ENCODE measurements at regions not wholly inside any gene's neighbourhood (a gene's known extent, or its start where the extent isn't known, plus 50 kb on each side); places are given as distances from the start of the nearest gene placed in this dataset.

DNA sequence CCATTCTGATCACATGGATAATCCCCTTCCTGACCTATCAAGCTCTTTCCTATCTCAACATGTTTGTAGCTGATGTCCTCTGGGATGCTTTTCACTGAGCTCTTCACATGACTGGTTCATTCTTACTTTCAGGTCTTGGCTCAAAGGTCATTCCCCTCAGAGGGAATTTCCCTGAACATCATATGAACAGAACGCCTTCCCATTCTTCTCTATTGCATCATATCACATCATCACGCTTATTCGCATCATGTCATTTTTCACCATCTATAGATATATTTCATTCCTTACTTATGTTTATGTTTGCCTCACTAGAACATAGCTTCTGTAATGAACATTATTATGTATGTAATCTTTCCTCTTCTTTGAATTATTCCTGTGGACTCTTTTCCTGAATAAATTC, 178.9 kb upstream of the APCDD1 start:
- no peak for DNase-seq (ENCODE audit: low read depth, low spot score)

DNA sequence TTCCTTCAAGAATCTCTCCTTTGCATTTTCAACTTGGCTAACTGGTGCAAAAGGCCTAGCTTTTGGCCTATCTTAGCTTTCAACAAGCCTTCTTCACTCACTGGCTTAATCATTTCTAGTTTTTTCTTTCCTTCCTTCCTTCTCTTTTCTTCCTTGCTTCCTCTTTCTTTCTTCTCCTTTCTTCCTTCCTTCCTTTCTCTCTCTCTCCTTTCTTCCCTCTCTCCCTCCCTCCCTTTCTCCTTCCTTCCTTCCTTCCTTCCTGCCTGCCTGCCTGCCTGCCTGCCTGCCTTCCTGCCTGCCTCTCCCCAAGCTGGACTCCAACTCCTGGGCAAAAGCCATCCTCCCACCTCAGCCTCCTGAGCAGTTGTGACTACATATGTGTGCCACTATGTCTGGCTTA, 176.2 kb upstream of the APCDD1 start:
- no peak for DNase-seq (ENCODE audit: low read depth, low spot score)

DNA sequence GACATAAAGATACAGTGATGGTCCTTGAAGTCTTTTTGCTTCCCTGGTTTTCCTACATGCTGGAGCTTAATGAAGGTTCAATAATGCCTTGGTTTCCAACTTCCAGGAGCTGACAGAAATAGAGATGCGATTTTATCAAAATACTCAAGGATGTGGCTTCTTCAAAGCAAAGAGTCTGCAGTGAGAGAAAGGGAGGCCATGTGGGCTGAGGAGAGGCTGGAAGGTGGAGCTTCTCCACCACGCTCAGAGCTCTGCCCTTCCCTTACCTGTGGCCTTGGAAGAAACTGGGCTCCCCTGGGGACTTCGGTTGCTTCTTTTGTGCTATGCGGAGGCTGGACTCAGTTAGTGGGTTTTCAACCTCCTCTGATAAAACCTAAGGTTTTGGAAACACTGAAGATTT, 175.0 kb upstream of the APCDD1 start:
- no peak for DNase-seq (ENCODE audit: low read depth, low spot score)

DNA sequence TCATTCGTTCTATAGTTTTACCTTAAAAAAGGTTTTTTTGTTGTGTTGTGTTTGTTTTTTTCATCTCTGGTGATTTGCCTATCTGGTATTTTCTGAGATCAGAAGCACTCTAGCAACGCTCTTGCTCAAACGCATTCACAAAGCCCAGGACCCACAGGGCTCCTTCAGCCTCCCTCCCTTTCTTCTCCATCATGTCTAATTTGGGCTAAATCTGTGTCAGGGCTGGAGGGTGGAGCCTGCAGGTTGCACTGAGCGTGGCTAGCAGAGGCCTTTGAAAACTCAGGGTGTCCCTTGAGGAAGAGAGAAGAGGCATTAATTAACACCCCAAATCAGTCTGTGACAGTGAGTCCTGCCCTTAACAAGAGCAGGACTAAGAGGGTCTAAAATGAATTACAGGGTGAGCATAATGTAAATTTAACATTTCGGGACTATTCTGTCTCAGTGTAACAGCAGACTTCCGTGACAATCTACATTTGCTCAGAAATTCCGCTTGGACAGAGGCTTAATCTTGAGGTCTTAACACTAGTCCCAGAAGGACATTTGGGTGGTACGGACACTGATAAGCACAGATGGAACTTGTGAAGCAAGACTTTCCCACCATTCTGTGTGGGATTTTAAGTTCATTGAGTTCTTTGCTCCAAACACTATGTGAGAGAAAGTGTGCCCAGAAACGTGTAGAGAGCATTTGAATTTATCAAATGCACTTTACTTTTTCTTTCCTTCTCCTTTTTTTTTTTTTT, 174.4 kb upstream of the APCDD1 start:
- no peak for DNase-seq (ENCODE audit: low read depth, low spot score)

DNA sequence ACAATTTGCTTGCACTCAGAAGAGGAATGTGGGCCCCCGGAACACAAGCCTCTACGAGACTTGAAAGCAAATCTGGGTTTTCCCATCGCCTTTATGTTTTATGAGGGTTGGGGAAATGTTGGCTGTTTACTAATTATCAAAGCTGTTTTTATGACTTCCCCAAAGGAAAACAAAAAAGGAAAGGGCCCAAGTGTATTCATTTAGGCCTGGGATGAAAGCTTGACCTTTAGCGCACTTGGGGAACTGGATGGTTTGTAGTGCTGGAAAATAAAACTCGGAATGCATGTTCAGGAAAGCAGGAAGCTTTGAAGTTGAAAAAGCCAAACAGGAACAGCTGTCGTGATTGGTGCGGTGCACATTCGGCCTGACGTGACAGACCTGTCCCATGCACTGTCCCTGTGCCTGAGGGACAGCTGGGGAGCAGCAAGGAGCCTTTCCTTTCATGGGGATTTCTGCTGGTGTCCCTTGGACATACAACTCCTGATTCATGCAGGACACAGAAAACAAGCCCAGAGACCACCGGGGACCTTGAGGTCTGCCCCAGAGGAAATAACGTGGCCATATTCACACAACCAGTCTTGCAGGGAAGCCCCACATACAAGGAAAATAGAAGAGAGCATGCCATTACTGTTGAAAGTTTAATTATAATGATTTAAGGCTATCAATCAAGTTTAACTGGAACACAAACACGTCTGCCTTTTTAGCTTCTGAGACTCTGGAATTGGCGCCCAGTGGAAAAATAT, 169.7 kb upstream of the APCDD1 start:
- no peak for DNase-seq (ENCODE audit: low read depth, low spot score)

DNA sequence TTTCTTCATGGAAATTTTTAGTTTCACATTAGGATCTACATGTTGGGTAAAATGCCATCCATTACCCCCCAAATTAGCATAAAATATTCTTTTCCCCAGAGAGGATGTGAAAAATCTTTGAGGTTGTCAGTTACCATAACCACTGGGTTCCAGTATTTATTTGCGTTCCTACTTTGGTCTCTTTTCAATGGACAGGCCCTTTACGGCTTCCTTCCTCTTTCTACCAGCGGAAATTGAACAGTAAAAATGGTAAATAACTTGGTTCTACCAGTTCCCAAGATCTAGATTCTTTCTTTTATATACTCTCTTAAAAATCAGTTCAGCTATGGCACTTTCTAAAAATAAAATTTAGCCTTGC, 169.2 kb upstream of the APCDD1 start:
- DNase-seq (ENCODE audit: low read depth, low spot score): no peak

DNA sequence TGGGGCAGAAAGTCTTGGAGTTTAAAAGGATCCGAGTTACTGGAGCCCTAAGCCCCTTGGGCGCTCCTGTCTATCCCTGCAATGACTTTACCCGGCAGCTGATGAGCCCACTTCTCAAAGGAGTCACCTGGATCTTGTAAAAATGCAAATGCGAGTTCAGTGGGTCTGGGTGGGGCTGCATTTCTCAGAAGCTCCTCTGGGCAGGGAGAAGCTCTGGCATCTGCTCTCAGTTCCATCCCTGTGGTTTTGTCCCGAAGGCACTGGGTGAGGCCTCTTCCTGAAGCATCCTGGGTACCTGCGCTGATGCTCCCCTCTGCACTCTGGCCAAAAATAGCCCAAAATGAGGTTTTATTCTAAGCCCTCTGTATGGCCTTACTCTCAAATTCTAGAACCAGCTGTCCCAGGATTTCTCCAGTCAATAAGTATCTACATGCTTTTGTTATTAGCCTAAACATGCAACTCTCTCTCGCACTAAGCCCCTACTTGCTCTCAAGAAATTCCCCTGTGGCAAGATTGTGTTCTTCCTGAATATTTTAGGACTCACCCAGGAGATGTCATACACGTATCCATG, 167.8 kb upstream of the APCDD1 start:
- peak; percentile 49 for DNase-seq (ENCODE audit: low read depth, low spot score)

DNA sequence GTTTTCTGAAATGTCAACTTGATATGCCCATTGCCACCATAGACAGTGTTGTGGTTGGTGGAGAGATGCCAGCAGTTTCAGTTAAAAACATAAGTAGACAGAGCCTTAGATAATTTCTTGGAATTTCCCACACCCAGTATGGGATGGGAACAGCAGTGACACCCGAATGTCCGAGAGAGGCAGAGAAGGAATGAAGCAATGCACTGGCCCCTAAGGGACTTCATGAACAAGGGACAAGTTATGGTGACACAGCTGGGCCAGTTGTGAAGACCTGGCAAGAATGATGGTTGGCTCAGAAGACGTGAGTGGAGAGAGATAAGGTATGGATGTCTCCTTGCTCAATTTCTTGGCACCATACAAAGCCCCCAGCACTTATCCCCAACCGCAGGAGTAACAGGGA, 165.2 kb upstream of the APCDD1 start:
- no peak for DNase-seq (ENCODE audit: low read depth, low spot score)

DNA sequence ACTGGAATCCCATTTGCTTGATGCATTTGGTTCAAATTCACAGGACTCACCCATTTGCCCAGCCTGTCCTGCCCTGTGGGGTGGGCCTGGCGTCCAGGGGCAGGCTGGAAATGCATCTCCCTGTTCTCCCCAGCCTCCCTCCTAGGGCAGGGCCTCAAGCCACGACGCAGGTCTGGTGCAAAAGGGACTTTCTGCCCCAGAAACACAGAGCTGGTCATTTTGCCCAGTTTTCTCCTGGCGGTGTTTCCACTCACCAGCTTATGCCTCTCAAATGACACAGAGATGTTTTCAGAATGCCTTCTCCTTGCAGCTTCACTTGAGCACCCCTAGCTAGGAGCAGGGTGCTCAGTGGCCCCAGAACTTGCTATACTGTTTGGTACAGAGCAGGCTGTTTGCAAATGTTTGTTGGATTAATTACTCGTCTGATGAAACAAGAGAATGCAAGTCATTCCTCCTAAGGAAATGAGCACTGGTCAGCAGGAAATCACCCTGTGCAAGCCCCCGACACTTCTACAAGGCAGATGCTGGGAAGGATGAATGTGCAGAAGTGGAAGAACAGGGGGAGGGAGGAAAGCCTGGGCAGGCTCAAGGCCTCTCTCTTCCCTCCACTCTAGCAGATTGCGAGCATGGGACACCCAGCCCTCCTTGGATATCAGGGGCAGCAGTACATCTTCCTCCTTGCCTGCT, 164.3 kb upstream of the APCDD1 start:
- DNase-seq (ENCODE audit: low read depth, low spot score): peak; percentile 27

DNA sequence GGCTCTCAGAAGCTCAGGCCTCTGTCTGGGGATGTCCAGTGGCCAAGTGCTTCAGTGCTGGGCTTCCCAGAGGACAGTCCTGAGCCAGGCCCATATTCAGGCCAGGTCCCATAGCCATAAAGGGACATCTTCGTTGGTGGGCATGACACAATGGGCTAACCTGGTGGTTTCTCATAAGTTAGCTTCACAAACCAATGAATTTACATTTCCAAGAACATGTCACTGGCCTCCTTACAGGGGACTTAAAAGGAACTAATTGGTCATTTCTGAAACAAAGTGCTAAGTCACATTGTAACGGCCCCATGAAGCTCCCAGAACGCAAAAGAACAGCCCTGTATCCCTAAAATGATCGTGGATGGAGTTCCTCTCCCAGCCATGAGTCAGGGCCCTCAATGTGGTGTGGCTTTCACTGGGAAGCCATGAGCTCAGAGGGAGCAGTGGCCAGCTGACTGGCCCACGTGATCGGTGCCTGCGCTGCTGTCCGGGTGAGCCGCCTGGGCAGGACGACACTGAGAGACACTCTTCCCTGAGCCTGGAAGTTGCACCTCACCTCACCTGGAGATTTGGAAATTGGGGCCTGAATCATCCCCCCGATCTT, 163.7 kb upstream of the APCDD1 start:
- DNase-seq (ENCODE audit: low read depth, low spot score): no peak

DNA sequence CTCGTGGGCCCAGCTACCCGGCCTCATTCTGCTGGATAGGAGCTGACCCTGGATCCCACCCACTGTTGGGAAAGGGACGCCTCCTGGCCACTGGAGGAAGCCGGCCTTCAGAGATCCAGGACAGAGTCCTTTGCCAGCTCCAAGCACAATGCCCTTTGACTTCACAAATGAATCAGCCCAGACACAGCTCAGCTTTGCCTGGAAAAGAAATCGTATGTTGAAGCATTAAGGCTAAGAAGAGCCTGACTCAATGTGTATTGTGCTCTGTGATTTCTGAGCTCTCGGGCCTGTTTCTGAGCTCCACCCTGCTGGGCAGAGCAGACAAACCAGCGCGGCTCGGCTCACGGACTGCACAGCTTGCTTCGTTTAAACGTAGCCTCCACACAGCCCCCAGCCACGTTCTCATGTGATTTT, 162.9 kb upstream of the APCDD1 start:
- no peak for DNase-seq (ENCODE audit: low read depth, low spot score)

DNA sequence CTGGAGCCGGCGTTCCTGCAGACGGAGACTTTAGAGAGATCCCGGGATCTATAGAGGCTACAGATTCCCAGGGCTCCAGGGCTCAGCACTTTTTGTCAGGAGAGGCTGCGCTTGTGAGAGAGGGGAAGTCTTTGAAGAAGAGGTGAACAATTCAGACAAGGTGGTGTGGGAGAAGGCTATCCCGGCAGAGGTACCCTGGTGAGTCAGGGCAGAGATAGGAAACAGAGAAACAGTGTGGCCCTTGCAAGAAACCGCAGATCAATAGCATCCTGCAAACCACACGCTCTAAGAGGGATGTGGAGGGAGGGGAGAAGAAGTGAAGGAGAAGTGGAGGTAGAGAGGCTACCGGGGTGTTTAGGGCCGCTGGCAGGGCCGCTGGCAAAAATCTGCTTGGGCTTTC, 160.5 kb upstream of the APCDD1 start:
- no peak for DNase-seq (ENCODE audit: low read depth, low spot score)

DNA sequence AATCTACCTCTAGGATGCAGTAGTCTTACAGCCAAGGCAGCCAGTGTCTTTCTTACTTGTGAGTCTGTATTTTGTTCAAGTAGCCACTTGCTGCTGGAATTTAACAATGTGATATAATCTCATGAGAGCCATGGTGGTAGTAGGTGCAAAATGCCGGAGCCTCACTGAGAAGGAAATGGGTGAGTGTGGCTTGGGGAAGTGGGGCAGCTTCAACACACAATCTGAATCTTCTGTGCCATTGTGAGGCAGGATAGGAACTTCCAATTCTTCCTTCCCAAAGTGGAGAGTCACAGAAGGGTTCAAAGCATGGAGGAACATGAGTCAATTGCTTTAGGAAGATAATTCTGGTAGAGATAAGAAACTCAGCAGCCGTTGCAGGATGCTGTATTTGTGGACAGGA, 158.7 kb upstream of the APCDD1 start:
- DNase-seq (ENCODE audit: low read depth, low spot score): no peak

DNA sequence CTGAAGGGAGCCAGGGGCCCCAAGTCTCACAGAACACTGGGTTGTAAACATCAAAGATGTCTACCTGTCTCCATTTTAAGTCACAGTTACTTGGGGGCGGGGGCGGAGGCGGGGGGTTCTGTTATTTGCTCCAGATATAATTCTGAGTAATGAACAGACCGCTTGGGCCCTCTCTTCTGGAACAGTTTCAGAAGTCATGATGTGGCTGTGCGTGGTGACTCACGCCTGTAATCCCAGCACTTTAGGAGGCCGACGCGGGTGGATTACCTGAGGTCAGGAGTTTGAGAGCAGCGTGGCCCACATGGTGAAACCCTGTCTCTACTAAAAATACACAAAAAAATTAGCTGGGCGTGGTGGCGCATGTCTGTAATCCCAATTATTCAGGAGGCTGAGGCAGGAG, 157.9 kb upstream of the APCDD1 start:
- DNase-seq (ENCODE audit: low read depth, low spot score): no peak

DNA sequence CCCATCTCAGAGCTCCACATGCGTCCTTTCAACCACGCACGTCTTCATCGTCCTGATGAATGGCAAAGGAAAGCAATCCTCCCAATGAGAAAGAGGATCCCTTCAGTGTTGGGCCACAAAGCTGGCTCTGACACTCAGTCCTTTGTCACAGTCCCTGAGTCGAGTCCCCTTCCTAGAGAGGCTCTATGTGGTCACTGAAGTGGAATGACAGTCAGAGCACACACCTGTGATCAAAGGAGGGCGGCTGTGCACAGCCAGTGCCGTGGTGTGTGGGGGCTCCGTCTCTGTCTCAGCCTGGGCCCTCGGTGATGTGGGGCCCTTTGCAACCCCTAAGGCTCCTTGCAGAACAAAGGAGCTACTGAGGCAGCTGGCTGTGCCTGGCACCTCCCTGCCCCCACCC, 157.3 kb upstream of the APCDD1 start:
- DNase-seq (ENCODE audit: low read depth, low spot score): no peak

DNA sequence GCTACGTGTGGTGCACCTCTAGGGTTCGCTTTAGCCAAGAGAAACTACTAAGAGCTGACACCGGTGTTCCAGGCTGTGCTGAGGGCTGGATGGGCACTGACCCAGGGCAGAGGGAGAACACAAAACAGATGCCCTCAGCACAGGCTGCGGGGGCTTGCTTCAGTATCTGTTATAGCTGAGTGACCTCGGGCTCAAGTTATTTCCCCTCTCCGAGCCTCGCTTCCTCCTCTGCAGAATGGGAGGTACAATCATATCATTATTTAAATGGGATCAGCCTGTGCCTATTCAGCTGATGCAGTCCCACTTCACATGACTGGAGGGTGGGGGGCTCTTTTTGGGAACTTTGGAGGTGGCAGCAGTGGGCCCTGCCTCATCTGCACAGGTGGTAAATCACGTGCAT, 156.1 kb upstream of the APCDD1 start:
- DNase-seq (ENCODE audit: low read depth, low spot score): no peak

DNA sequence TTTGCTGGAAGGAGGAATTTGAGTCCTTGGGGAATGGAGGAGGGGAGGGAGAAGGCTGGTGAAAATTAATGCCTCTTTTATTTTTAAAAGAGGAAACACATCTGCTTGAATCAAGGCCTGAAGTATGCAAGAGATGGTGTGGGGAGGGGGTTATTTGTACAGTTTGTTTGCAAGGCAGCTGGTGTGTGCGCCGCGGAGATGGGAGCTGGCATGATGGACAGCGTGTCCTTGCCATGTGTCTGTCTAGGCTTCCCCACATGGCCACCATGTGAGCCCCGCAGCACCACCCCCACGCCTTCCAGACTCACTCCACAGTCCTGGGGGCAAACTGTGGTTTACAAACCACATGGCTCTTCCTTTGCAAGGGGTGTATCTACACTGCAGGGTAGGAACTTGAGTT, 154.8 kb upstream of the APCDD1 start:
- no peak for DNase-seq (ENCODE audit: low read depth, low spot score)

DNA sequence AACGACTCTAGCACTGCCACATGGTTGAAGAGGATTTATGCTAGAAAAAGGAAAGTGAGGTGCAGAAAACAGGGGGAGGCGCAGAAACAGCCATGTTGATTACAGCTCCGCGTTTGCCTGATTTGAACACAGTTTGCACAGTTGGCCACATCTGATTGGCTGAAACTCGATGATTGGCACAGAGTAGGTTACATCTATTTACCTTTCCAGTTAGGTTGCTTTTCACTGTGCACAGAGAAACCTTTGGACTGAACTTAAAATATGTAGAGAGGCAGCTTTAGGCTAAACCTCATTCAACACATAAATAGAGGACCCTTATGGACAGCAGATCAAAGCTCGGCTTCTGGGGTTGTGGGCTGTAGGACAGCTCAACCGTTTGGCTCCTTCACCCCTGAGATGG, 153.7 kb upstream of the APCDD1 start:
- no peak for DNase-seq (ENCODE audit: low read depth, low spot score)

DNA sequence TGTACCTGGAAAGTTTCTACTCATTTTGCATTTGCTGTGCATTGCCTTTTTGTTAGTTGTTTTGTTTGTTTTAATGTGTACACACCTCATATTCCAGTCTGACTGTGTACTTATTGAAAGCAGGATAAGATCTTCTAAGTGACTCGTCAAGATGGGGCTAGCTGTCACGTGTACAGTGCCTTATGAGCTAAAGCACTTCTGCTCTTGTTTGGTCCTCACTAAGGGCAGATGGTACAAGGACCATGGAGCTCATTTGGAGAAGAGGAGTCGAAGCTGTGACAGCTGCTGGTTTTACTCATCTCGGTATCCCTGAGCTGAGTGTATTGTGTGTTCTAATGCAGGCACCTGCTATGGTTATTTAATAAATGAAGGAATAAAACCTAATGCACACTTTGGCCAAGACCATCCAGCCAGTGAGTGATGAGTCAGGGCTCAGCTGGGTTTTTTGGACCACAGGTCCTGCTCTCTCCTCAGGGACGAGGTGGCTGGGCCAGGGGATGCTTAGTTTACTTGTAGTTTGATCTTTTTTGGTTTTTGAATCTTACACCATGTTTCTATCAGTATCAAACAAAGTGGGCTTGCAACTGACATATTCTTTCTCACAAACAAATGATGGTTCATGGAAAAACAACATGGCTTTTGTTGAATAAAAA, 152.5 kb upstream of the APCDD1 start:
- DNase-seq (ENCODE audit: low read depth, low spot score): no peak

DNA sequence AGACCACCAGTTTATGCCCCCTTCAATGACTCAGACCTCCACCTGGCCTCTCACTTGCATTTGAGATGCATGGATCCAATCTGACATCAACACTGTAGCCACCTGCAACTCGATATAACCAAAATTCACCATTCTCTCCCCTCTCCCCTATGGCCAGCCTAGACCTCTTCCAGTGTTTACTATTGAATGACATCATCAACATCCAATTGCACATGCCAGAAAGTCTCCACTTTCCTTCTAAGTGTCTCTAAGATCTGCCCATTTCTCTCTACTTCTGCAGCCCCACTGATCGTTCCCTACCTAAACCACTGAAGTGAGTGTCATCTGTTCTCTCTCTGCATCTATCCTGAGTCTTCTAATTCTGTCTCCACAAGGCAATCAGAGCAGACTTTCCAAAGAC, 151.3 kb upstream of the APCDD1 start:
- DNase-seq (ENCODE audit: low read depth, low spot score): no peak

DNA sequence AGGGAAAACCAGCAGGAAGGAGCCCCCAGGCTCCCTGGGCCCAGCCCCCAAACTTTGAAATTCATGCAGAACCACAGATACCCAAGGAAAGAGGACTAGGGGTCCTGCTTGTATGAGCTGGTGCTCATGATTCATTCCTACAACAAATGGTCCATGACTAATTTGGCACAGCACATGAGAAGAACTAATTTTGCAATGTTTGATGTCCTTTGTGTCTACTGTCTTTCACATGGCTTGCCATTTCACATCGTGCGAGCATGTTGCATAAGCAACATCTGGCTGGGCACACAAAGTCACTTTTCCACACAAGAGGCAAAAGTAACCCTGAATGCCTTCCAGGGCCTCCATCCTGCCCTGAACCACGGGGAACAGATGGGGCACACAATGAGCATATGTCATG, 149.6 kb upstream of the APCDD1 start:
- DNase-seq (ENCODE audit: low read depth, low spot score): no peak

DNA sequence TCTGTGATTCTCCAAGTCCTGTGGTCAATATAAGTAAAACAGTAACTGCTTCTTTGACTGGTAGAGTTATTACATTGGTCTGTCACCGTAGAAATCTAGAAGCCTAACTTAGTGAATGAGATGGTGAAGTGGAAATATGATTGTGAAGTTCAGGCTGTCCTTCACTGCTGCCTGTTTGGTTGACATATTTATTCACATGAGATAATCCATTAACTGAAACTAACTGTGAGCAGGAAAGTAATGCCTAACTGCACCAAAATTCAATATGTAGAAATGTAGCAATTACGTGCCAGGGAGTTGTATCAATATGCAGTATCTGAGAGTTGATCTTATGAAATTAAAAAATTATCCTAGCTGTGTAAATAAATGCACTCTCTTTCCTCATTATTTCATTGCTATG, 147.7 kb upstream of the APCDD1 start:
- DNase-seq (ENCODE audit: low read depth, low spot score): no peak

Data from ELF-1 (cell line).